AG20443 (cell line): ENCODE measurements at regions not wholly inside any gene's neighbourhood (a gene's known extent, or its start where the extent isn't known, plus 50 kb on each side); places are given as distances from the start of the nearest gene placed in this dataset.
"Not testable (repeated sequence)": the region's sequence is repeated elsewhere in the genome, so short reads cannot be mapped to it uniquely, and the experiment has no call there.

Experiments
- DNase-seq: peaks from one replicate; pipeline ENCODE4 v3.0.0; 2012; ENCODE audit warnings: low spot score, mixed read lengths

DNA sequence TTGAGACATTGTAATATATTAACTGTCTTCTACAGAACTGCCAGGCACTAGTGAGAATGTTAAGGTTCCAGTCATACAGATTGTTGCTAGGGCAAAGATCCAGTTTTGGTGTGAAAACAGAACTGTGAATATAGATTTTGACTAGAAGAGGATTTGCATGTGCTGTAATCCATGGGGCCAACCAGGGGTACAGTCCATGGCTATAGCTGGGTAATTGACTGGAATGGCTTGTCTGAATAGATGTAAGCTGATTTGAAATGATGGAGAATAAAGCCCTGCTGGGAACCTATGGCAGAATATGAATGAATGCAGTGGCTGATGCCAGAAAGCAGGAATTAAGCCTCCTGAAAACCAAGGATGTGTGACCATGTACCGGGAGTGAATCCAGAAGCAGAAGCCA lies 748.5 kb upstream of the CDH10 start:
- no peak for DNase-seq

DNA sequence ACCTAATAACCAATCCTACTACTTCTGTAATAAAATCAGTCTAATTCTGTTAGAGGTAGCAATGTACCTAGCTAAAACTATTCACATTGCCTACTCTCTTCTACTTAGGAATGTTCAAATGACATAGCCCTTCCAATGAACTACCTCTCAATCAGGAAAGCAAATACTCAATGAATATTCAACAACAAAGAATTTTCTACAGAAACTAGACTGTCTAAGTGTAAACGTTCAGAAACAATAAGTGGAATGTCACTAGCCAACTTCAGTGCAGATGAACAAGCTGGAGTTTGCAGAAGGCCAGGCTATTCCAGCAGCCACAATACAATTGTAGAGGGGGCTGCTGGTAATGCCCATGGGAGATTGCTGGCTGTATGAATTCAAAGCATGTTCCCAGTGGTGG lies 743.2 kb upstream of the CDH10 start:
- DNase-seq, result no peak

DNA sequence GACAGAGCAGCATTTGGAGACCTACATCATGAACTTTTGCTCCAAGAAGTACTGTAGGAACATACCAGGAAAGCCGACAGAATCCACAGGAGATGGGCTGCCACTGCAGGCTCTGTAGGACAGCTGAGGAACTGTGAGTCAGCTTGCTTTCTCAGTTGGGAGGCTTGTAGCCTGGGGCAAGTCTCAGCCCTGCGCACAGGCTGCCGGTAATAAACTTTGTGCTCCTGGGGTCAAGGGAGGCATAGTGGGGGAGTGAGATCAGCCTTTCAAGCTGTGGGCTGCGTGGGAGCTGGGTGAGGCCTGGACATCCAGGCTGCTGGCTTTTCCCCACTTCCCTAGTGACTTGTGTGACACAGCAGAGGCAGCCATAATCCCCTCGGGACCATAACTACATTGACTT lies 718.0 kb upstream of the CDH10 start:
- no peak for DNase-seq

DNA sequence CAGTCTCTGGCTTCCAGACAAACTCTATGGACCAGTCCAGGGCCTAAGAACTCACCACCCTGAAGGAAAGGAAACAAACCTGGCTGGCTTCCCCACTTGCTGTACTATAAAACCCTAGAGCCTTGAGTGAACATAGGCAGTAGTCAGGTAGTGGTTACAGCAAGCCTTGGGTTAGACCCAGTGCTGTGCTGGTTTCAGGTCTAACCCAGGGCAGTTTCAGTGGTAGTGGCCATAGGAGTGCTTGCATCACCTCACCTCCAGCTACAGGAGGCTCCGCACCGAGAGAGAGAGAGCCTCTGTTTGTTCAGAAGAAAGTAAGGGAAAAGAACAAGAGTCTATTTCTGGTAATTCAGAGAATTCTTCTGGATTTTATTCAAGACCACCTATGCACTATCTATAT lies 714.1 kb upstream of the CDH10 start:
- DNase-seq, result no peak

DNA sequence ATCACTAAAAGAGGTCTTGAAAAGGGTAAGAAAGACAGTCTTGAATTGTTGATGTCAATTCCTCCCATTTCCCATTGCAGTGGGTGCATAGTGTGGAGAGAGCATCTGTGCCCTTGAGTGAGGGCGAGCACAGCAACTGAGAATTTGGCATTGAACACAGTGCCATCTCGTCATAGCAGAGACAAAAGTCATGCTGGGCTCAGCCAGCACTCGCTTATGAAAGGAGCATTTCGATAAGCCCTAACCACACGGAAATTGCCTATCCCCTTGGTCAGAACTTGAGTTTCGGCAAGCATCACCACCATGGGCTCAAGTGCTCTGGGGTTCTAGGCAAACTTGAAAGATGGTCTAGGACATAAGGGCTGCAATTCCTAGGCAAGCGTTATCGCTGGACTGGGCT lies 712.8 kb upstream of the CDH10 start:
- DNase-seq, result no peak

DNA sequence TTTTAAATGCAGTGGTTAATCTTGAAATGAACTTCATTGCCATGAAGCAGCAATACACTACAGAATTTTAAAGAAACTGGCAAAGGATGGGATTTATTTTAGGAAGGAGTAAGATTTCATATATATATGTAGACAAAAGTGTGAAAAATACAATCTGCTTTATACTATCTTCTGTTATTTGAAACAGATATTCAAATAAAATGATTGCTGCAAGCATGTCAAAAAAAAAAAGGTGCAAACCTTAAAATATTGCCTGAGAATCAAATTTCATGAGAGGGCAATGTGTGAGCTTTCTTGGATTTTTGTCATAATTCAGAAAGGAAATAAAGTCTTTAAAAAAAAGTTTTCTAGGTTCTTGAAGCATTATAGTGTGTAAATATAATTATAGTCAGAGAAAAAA lies 705.0 kb upstream of the CDH10 start:
- DNase-seq, result no peak

DNA sequence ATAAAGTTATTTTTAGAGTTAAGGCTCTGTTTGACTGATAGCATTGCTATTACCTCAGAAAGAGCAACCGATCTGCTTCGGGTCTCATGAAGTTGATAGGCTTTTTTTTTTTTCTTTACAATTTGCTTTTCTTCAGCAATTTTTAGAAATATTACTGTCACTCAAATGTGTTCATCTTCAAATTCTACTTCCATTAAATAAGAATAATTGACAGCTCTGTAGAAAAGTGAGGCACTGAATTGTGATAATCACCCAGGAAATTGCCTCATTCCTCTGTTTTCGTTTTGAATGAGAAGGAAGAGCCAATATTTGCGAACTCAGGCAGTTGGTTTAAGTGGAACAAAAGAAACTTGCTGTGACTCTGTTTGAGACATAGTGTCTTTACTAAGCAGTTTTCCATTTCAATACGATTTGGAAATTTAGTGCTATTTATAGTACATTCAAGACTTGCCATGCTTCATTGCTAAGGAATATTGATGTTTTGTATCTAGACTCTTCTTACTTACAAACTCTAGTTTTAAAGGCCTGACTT lies 700.5 kb upstream of the CDH10 start:
- no peak for DNase-seq

DNA sequence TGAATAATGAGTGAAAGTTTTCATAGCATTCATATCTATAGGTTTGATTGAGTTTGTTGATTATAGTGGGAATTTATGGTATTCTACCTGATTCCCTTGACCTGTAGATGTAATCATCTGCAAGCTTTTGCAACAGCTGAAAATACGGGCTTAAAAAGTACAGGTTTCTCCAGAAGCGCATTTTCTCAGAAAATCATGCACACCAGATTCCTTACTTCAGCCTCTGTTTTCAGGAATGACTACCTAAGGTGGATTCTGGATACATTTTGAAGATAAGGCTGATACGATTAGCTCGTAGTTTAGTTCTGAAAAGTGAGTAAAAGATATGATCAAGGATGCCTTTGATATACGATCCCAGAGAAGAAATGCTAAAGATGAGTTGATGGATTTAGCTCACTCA lies 694.8 kb upstream of the CDH10 start:
- DNase-seq, result no peak

DNA sequence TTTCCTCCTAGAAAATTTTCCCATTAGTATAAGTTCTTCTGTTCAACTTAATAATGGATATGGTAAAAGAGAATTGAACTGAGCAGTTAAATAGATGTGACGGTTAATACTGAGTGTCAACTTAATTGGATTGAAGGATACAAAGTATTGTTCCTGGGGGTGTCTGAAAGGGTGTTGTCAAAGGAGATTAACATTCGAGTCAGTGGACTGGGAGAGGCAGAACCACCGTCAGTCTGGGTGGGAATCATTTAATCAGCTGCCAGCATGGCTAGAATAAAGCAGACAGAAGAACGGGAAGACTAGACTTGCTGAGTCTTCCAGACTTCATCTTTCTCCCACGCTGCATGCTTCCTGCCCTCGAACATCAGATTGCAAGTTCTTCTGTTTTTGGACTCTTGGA lies 689.6 kb upstream of the CDH10 start:
- no peak for DNase-seq

DNA sequence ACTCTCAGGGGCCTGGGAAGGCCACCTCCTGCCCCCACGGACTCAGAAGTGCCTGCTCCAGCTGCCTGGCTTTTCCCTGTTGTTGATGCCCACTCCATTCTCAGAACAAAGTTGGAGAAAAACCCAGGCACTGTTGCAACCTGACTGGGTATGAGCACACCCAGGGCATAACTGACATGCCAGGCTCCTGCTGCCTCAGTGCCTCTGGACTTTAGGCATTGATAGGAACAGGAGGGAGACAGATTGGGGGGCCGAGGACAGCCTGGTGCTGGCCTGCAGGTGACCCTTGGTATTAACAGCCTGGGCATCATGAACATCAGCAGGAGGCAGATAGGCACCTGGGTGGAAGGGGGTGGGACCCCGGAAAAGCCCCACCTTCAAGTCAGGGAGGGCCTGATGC lies 685.9 kb upstream of the CDH10 start:
- DNase-seq, result no peak

DNA sequence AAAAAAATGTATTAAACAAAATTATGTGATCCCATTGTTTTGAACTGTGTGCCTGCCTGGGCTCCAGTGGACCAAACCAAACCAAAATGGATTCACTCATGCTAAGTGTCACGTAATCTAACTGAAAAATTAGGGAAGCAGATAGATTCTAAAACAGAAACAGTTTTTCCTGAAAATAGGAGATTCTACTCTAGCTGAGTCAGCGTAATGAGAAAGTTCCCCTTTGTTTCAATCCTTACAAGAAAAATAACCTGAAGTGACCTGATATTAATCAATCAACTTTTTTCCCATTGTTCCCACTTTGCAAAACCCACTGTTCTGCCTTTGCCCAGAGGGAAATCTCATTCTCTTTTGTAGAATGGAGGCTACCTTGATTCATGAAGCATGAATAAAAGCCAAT lies 682.4 kb upstream of the CDH10 start:
- DNase-seq, result no peak

DNA sequence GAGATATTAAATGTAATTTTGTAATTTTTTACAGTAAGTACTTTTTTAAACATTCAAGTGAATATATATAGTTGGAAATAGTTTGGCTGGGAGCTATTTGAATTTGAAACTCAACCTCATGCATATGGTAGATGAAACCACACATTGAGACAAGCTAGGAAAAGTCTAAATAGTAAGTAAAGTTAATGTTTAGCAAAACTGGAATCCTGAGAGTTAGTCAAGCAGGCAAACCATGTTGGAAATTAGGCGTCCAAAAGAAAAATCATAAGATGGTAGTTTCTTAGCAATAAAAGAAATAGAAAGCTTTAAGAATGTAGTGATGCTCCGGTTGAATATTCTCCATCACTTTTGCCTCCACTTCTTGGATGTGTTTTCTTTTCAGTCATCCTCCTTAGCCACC lies 657.1 kb upstream of the CDH10 start:
- no peak for DNase-seq

DNA sequence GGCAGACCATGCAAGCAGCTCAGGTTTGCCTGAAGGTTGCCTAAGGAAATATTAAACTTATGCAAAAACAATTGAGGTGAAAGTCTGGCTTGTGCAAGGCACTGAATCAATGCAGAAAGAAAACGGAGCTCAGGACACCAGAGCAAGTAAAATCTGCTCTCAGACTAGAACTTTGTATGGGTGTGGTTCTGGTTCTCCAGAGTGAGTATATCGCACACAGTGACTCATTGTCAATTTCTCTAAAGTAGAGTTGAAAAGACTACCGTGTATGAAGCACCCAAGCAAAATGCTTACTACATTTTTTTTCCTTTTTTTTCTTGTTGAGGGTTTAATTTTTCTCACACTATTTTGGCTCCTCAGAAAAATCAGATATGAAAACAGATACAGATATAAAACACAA lies 650.3 kb upstream of the CDH10 start:
- no peak for DNase-seq

DNA sequence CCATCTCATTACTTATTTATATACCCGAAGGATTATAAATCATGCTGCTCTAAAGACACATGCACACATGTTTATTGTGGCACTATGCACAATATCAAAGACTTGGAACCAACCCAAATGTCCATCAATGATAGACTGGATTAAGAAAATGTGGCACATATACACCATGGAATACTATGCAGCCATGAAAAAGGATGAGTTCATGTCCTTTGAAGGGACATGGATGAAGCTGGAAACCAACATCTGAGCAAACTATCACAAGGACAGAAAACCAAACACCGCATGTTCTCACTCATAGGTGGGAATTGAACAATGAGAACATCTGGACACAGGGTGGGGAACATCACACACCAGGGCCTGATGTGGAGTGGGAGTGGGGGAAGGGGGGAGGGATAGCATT lies 645.0 kb upstream of the CDH10 start:
- DNase-seq, result not testable (repeated sequence)

DNA sequence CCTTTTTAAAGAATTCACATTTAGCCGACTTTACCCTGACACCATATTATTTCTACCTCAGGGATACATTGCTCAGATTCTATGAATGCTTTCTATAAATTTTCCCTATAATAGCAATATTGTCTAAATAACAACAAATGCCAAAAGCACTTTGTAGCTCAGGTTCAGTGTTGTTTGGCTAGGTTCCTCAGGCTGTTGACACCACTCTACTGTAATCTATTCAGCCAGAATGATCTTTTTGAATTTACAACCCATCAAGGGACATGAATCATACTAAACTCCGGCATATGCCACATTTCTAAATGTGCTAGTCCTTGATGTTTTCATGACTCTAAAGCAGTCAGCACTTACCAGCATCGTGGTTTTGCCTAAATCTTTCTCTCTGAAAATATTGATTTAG lies 641.5 kb upstream of the CDH10 start:
- no peak for DNase-seq

DNA sequence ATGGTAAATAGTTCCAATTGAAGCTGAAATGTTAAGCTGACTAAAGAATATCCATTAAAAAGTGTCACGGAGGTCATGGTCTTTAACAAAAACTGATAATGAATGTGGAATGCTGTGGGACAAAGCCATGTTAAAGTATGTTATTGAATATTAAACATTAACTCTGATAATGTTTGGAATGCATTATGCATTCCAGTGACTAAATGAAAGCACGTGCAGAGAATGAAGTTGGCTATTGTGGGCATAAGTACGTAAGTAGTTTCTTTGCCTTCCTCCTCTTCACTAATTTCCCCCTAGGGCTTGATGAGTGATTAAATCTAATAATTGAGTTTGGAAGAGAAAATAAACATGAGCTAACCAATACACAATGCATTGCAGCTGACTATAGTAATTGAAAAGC lies 640.4 kb upstream of the CDH10 start:
- no peak for DNase-seq

DNA sequence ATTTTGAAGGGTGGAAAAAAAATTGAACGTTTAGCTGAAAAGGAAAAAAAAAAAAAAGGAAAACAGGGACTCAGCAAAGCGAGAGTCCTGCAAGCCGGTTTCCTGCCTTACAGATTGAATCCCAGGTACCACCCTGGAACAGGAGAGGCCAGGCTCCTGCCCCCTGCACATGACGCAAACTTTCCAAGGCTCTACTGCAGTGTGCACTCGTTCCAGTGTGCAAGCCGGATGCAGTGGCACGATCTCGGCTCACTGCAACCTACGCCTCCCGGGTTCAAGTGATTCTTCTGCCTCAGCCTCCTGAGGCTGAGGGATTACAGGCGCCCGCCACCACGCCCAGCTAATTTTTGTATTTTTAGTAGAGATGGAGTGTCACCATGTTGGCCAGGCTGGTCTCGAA lies 618.7 kb upstream of the CDH10 start:
- DNase-seq, result not testable (repeated sequence)

DNA sequence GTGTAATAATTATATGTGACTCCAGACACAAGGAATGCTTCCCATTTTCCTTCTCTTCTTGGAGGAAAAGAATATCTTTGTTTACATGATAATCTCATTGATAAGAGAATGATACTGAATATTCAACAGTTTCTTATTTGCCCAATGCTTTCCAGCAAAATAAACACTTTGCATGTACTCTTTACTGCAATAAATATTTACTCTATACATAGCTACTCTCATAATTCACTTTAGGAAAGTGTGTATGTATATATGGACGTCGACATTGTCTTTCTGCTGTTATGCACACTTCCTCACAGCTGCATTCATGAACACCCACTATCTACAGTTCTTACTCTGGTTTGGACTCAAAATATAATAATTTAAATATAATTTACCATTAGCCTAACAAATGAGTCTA lies 617.4 kb upstream of the CDH10 start:
- no peak for DNase-seq

DNA sequence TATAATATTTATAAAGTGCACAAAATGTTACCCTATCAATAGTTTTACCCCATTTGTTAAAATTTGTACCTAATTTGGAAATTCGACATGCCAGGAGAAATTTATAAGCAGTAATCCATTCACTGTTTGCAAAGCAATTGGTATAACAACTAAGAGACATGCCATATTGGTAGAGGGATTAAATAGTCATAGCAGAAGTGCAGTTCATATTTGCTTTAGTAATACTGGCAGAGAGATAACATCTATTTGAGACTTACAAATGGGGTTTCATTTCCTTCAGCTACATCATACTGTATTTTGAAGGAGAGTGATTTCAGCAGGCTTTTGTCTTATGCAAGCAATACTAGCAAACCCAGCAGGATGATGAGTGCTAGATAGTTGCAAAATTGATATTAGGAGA lies 610.4 kb upstream of the CDH10 start:
- no peak for DNase-seq

DNA sequence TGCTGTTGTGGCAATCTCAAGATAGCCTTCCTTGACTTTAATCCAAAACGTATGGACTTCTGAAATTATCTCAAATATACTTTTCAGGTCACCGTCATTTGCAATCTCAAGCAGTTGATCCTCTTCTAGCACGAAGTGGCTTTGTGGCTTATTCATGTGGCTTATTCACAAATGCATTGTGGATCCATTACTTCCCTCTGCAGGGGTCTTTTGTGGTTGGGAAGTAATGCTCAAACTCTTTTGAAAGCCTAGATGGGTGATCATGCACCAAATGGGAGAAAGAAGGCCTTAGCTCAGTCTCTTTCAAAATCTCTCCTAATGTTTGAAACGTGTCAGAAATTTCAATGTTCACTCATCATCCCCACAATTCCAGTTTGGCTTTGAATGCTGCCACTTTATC lies 597.2 kb upstream of the CDH10 start:
- DNase-seq, result no peak

DNA sequence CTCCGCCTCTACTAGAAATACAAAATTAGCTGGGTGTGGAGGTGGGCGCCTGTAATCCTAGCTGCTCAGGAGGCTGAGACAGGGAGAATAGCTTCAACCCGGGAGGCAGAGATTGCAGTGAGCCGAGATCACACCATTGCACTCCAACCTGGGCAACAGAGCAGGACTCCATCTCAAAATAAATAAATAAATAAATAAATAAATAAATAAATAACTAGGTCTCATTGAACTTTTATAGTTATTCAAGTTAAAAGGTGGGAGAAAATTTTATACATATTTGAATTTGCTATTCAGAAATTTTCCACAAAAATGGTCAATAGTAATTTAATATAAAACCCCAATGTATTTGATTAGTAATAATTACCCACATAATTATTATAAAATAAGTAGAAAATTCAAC lies 593.9 kb upstream of the CDH10 start:
- not testable (repeated sequence) for DNase-seq

DNA sequence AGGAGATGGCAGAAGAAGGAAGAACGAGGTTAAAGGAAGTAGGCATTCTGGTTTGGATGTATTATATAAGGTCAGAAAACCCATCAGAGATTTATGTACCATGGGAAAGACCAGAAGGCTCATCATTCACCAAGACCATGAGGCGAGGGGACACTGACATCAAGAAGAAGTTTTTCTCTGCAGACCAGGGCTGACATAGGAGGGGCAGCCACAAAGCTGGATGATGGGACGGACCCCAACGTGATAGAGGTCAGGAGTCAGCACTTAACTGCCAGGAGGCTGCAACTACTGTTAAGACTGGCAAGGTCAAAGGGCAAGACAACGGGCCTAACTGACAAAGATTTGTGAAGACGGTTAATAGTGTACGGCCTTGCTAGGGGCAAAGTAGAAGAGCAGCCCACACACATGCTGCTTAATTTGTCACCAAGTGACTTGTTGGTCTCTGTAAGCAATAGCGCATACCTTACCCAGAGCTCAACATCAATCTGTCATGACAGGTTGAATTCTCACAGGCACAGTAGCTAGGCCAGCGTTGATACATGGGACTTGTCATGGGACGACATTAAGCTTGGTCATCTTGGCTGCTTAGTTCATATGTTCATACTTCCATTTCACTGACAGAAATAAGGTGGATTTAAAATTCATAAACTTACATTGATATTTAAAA lies 579.7 kb upstream of the CDH10 start:
- DNase-seq, result no peak

DNA sequence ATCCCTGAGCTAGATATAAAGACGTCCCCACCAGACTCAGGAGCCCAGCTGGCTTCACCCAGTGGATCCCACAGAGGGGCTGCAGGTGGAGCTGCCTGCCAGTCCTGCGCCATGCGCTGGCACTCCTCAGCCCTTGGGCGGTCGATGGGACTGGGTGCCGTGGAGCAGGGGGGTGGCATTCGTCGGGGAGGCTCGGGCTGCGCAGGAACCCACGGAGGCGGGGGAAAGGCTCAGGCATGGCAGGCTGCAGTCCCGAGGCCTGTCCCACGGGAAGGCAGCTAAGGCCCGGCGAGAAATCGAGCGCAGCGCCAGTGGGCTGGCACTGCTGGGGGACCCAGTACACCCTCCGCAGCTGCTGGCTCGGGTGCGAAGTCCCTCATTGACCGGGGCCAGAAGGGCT lies 555.1 kb upstream of the CDH10 start:
- not testable (repeated sequence) for DNase-seq

DNA sequence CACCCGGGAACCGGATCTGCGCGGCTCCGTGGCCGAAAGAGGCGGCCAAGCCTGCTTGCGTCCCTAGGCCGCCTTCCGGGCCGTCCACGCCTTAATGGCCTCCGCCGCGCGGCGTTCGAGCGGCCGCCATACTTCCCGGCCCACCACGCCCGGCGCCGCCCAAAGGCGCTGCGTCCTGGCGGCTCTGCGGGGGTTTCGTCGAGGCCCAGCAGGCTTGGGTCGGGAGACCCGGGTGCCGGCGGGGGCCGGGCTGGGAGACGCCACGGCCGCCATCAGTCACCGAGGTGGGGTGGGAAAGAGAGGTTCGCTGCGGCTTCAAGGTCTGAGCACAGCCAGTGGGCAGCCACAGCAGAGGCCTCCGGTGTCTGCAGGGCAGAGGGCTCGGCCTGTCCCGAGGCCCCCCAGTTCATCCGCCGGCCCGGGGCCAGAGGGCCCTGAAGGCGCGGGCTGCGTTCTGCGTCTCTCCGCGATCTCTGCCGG lies 545.8 kb upstream of the CDH10 start:
- DNase-seq, result no peak
